WERI-Rb-1 (cell line): ENCODE measurements at regions not wholly inside any gene's neighbourhood (a gene's known extent, or its start where the extent isn't known, plus 50 kb on each side); places are given as distances from the start of the nearest gene placed in this dataset.

Experiments used
- DNase-seq: peaks from one replicate; pipeline ENCODE4 v3.0.0-alpha.2; 2020
- H3K27ac ChIP-seq: fragments of 250-450 bp; sonication (Bioruptor Pico); 2 replicates; pipeline ENCODE4 v1.5.1; 2020; ENCODE audit warnings: mild to moderate bottlenecking, moderate library complexity
- H3K27me3 ChIP-seq: fragments of 250-450 bp; sonication (Bioruptor Pico); 2 replicates; pipeline ENCODE4 v1.5.1; 2021; ENCODE audit warnings: mild to moderate bottlenecking, low read depth, moderate library complexity; ENCODE audit not compliant: insufficient read depth, severe bottlenecking
- H3K36me3 ChIP-seq: fragments of 250-450 bp; sonication (Bioruptor Pico); 2 replicates; pipeline ENCODE4 v1.5.1; 2020; ENCODE audit warnings: mild to moderate bottlenecking, moderate library complexity
- H3K4me3 ChIP-seq: 2 replicates; pipeline ENCODE4 v1.5.1; 2011; ENCODE audit warnings: low read depth, mild to moderate bottlenecking, control low read depth, low read length
- H3K9me3 ChIP-seq: fragments of 250-450 bp; sonication (Bioruptor Pico); 2 replicates; pipeline ENCODE4 v1.5.1; 2021; ENCODE audit warnings: mild to moderate bottlenecking, moderate library complexity; ENCODE audit not compliant: severe bottlenecking
- TF ChIP-seq, protein P1 (sequence below): IDR thresholded peaks from 2 replicates; pipeline ENCODE4 v1.5.1; 2011; ENCODE audit warnings: low read depth, mild to moderate bottlenecking, control low read depth, inconsistent platforms, low read length

DNA sequence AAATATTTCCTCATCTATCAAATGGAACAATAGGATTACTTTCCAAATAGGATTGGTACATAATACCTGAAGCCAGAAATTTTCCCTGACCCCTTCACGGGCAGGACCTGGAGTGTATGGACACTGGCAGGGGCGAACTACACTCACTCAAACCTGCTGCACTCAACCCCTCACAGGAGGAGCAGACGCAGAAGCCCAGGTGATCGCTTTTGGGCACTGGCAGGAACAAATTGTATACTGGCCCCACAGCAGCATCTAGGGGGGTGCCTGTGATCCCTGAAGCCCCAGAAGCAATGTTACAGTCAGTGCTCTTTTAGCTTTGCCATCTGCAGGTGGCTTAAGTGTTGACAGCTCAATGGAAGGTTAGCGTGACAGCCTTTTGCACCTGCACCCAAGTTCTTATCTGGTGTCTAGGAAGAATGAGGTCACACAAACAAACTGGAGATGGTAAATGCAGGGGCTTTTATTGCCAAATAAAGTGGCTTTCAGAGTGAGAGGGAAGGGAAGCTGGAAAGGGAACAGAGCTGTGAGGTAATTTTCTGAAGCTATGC, 199.2 kb upstream of the NEGR1 start:
- H3K27me3 ChIP-seq = no peaks in the 10 kb centered on the region
- H3K36me3 ChIP-seq = no peaks in the 10 kb centered on the region
- TF ChIP-seq, protein P1, sequence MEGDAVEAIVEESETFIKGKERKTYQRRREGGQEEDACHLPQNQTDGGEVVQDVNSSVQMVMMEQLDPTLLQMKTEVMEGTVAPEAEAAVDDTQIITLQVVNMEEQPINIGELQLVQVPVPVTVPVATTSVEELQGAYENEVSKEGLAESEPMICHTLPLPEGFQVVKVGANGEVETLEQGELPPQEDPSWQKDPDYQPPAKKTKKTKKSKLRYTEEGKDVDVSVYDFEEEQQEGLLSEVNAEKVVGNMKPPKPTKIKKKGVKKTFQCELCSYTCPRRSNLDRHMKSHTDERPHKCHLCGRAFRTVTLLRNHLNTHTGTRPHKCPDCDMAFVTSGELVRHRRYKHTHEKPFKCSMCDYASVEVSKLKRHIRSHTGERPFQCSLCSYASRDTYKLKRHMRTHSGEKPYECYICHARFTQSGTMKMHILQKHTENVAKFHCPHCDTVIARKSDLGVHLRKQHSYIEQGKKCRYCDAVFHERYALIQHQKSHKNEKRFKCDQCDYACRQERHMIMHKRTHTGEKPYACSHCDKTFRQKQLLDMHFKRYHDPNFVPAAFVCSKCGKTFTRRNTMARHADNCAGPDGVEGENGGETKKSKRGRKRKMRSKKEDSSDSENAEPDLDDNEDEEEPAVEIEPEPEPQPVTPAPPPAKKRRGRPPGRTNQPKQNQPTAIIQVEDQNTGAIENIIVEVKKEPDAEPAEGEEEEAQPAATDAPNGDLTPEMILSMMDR = no peak
- H3K9me3 ChIP-seq = no peaks in the 10 kb centered on the region
- no peak overlapping the region for H3K4me3 ChIP-seq
- DNase-seq = no peak
- no peak overlapping the region for H3K27ac ChIP-seq

DNA sequence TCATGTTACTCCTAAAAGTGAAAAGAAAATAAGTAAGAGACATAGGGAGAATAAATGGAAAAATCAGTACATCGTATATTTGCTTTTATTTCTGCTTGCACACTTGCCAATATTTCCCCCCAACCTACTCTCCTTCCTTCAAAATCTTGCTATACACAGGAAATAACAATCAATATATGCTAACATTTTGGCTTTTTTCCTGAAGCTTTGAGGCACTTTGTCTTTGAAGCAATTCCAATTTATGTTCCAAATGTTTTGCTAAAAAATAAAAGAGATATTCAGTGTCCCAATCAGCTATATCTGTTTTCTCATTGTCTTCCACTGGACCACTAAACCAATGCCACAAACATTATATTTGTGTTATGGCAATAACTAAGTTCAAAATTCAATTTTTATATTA, 184.0 kb upstream of the NEGR1 start:
- H3K9me3 ChIP-seq = no peaks in the 10 kb centered on the region
- H3K27ac ChIP-seq = no peak overlapping the region
- no peak for DNase-seq
- no peaks in the 10 kb centered on the region for H3K27me3 ChIP-seq
- no peaks in the 10 kb centered on the region for H3K36me3 ChIP-seq
- TF ChIP-seq, protein P1 = no peak
- H3K4me3 ChIP-seq = no peak overlapping the region

DNA sequence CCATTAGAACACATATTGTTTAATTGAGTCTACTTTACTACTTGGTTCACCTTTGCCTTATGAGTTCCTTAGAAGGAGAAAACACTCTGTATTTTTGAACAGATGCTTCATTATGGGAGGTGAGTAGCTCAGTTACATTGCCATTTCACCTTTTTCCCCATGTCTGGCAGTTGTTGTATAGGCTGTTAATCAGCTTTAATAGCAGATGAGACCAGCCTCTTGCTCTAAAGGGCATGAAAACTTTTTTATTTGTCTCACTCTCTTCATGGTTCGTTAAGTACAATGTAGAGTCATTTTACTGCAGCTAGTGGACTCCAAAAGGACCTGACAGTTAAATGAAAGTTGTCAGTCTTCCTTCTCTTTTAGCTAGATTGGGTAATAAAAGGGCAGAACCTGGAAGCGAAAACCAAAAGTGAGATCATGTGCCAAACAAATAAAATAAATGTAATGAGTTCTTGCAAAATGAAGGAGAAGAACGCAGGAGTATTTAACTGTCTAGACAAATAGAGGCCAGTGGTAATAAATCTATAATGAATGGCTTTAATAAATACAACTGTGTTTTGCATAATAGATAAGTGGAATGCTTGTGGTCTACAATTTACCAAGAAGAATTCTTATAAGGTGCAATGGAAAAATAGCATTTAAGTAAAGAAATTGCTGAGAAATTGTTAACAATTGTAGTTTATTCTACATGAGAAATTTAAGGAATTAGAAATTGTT, 180.0 kb upstream of the NEGR1 start:
- Histone ChIP-seq H3K36me3 (no peaks in the 10 kb centered on the region), H3K4me3 (no peak overlapping the region), H3K27ac (no peak overlapping the region), H3K9me3 (no peaks in the 10 kb centered on the region), H3K27me3 (no peaks in the 10 kb centered on the region)
- no peak for DNase-seq
- TF ChIP-seq, protein P1 = no peak

DNA sequence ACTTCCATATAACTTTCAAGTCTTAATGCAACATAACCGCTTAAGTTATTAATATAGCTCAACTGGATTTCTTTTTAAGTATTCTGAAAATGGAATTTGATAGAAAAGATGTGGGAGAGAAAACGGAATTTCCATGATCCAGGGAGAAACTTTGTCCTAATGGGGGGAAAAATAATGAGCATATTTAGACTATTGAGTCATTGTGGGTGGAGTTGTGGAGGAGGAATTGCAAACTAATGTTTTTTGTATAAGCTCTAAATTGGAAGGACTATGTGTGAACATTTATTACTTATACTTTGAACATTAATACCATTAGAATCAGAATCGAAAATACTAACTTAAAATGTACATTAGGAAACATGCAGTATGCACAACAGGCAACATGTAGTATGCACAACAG, 159.9 kb upstream of the NEGR1 start:
- Histone ChIP-seq H3K36me3 (no peaks in the 10 kb centered on the region), H3K4me3 (no peak overlapping the region), H3K27me3 (no peaks in the 10 kb centered on the region), H3K9me3 (no peaks in the 10 kb centered on the region), H3K27ac (no peak overlapping the region)
- TF ChIP-seq, protein P1 = no peak
- no peak for DNase-seq

DNA sequence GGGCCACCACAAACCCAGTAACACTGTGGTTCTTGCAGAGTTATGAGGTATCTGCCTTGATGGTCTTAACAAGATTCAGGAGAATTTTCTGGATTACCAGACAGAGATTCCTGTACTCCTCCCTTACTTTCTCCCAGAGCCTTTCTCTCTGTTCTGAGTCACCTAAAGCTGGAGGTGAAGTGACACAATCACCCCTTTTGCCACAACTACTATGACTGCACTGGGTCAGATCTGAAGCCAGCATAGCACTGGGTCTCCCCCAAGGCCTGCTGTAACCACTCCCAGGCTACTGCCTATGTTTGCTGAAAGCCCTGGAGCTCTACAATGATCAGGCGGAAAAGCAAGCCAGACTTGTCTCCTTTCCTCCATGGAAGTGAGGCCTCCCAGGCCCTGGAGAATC, 156.7 kb upstream of the NEGR1 start:
- Histone ChIP-seq H3K9me3 (no peaks in the 10 kb centered on the region), H3K27me3 (no peaks in the 10 kb centered on the region), H3K36me3 (no peaks in the 10 kb centered on the region), H3K27ac (no peak overlapping the region), H3K4me3 (no peak overlapping the region)
- TF ChIP-seq, protein P1 = no peak
- DNase-seq = no peak

DNA sequence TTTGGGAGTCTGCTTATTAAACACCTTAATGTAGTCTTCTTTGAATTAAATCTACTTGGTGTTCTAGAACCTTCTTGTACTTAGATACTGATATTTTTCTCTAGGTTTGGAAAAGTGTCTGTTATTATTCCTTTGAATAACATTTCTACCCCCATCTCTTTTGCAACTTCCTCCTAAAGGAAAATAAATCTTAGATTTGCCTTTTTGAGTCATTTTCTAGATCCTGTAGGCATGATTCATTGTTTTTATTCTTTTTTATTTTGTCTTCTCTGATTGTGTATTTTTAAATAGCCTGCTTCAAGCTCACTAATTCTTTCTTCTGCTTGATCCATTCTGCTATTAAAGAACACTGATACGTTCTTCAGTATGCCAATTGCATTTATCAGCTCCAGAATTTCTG, 155.9 kb upstream of the NEGR1 start:
- no peak overlapping the region for H3K4me3 ChIP-seq
- DNase-seq = no peak
- no peaks in the 10 kb centered on the region for H3K9me3 ChIP-seq
- TF ChIP-seq, protein P1 = no peak
- H3K27me3 ChIP-seq = no peaks in the 10 kb centered on the region
- no peak overlapping the region for H3K27ac ChIP-seq
- no peaks in the 10 kb centered on the region for H3K36me3 ChIP-seq
